ENCODE measurements at regions not wholly inside any gene's neighbourhood (a gene's known extent, or its start where the extent isn't known, plus 50 kb on each side); places are given as distances from the start of the nearest gene placed in this dataset.

GRCh38 chr9:107119735-107120134 lies 163.3 kb upstream of the RAD23B start:
- Histone ChIP-seq H2BK120ac (ENCODE audit: low read depth, low read length) (no peak overlapping the region), H3K14ac (replicated peaks; ENCODE audit: low read depth, low read length) (no peak overlapping the region), H2BK20ac (ENCODE audit: low read depth, low read length) (no peak overlapping the region), H4K20me1 (ENCODE audit: insufficient read depth, low read length) (no peaks in the 10 kb centered on the region), H3K4ac (ENCODE audit: low read depth, low read length) (no peak overlapping the region), H4K5ac (ENCODE audit: low read depth, low read length) (no peak overlapping the region), H2AK5ac (ENCODE audit: low read depth, low read length) (no peak overlapping the region), H3K18ac (ENCODE audit: low read depth, low read length) (no peak overlapping the region), H3K9me1 (ENCODE audit: insufficient read depth, low read length) (no peaks in the 10 kb centered on the region), H3K23ac (ENCODE audit: low read depth, low read length) (no peak overlapping the region), H3K27ac (ENCODE audit: insufficient read depth, low read length) (no peak overlapping the region), H3K79me1 (ENCODE audit: low read depth in 1 of 2, low read length in 2 of 2) (no peaks in the 10 kb centered on the region), H3K9ac (ENCODE audit: low read depth, low read length) (no peak overlapping the region), H3K9me3 (ENCODE audit: control insufficient read depth, insufficient read depth, low read length) (no peaks in the 10 kb centered on the region), H3K4me3 (ENCODE audit: insufficient read depth, low read depth, low read length) (no peak overlapping the region), H4K8ac (ENCODE audit: low read depth in 2 of 2, low read length in 2 of 2) (no peak overlapping the region), H3K36me3 (ENCODE audit: control insufficient read depth, insufficient read depth, low read length) (no peaks in the 10 kb centered on the region), H2AK9ac (replicated peaks; ENCODE audit: low read depth, low read length, poor library complexity) (no peak overlapping the region), H4K91ac (ENCODE audit: insufficient read depth, low read depth, low read length) (no peak overlapping the region), H2AFZ (replicated peaks; ENCODE audit: low read length, poor library complexity) (no peak overlapping the region), H3K27me3 (ENCODE audit: control insufficient read depth, insufficient read depth, low read length) (no peaks in the 10 kb centered on the region; the same call in none of the 2 replicates), H3K4me2 (ENCODE audit: low read depth, low read length) (no peak overlapping the region), H2BK5ac (ENCODE audit: low read depth, low read length, poor library complexity, severe bottlenecking) (no peak overlapping the region), H2BK15ac (ENCODE audit: low read depth, low read length) (no peak overlapping the region), H3K56ac (ENCODE audit: extremely low read depth, insufficient read depth, low read length) (no peak overlapping the region), H3K4me1 (ENCODE audit: control insufficient read depth, insufficient read depth, low read length) (no peaks in the 10 kb centered on the region)
- dilution Hi-C loops (cut with HindIII; ENCODE audit: low sequenced_read_pairs, unreplicated experiment): no loop called here
- ChIA-PET POLR2A (ENCODE audit: unreplicated experiment) (no interaction called here), CTCF (no interaction called here)
- intact Hi-C loops (cut with micrococcal nuclease): no loop called here
- 80% methylated on average over 1 of the region's 7 CpGs; no CpG with 5 or more reads in 1 of the 2 experiments for WGBS, 2 experiments (ENCODE audit: extremely low coverage in 2 of 2, insufficient read length in 1 of 2)
- TF ChIP-seq SMC3 (IDR thresholded peaks at IDR 0.05; ENCODE audit: low read depth, low read length): no peak
- no peak for TF ChIP-seq ELK1 (IDR thresholded peaks at IDR 0.05; ENCODE audit: borderline replicate concordance, low read depth, low read length)
- no peak for TF ChIP-seq RAD21 (IDR thresholded peaks at IDR 0.05; ENCODE audit: low read length)
- no peak for TF ChIP-seq CEBPB (IDR thresholded peaks at IDR 0.05; ENCODE audit: low read depth, low read length)
- TF ChIP-seq RCOR1 (IDR thresholded peaks at IDR 0.05; ENCODE audit: insufficient replicate concordance, low read length): no peak
- no peak for TF ChIP-seq MAZ (IDR thresholded peaks at IDR 0.05; ENCODE audit: borderline replicate concordance, low read depth, low read length)
- TF ChIP-seq CHD1 (IDR thresholded peaks at IDR 0.05; ENCODE audit: low read depth, low read length): no peak
- TF ChIP-seq MXI1 (IDR thresholded peaks at IDR 0.05; ENCODE audit: borderline replicate concordance, low read depth, low read length): no peak
- TF ChIP-seq NFE2L2 (IDR thresholded peaks at IDR 0.05; ENCODE audit: low read depth, low read length): no peak
- TF ChIP-seq POLR2A (IDR thresholded peaks at IDR 0.05; ENCODE audit: low read depth, low read length): no peak
- DNase-seq (no peak), ATAC-seq (ENCODE audit: low read depth) (no peak)
- no TSS peak for BruUV-seq (replicated peaks)
- in situ Hi-C loops (cut with MboI; ENCODE audit: low sequenced_read_pairs): no loop called here
